Fibroblast of villous mesenchyme (primary cell): ENCODE measurements at regions not wholly inside any gene's neighbourhood (a gene's known extent, or its start where the extent isn't known, plus 50 kb on each side); places are given as distances from the start of the nearest gene placed in this dataset.
A peak's percentile ranks its signal among the peaks of the same experiment; 100 is the strongest.
"Not testable (repeated sequence)": the region's sequence is repeated elsewhere in the genome, so short reads cannot be mapped to it uniquely, and the experiment has no call there.

ENCODE experiments used
- DNase-seq: peaks from one replicate; pipeline ENCODE4 v3.0.0-alpha.2; 2010; ENCODE audit warnings: low read depth
- H3K4me3 ChIP-seq: 2 replicates; pipeline ENCODE4 v1.5.1; 2011; ENCODE audit warnings: low read depth, mild to moderate bottlenecking, low read length
- CTCF ChIP-seq: IDR thresholded peaks from 2 replicates; pipeline ENCODE4 v1.5.1; 2012; ENCODE audit warnings: low read depth, mild to moderate bottlenecking, low read length; ENCODE audit not compliant: insufficient read depth

DNA sequence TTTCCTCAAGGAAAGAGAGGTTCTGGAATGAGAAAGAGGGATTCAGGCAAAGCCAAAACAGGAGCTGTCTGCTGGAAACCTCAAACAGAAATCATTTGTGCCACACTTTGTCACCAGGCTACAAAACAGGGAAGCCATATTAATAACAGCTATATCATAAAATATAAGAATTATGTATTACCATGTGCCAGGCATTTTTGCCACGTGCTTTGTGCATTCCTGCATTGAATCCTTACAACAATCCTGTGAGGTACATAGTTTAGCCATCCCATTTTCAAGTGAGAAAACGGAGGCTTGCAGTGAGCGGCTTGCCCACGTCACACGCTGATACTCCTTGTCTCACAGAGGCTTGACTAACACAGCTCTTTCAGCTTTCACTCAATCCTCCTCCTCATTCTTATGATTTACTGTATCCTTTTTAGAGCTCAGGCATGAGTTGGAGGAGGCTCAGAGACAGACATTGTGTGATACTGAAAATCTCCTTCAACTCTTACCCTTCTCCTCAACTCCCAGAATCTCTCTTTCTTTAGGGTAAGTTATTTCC is 148.4 kb upstream of the MEX3C start:
- H3K4me3 ChIP-seq: no peak overlapping the region
- no peak for DNase-seq
- no peak for TF ChIP-seq CTCF

DNA sequence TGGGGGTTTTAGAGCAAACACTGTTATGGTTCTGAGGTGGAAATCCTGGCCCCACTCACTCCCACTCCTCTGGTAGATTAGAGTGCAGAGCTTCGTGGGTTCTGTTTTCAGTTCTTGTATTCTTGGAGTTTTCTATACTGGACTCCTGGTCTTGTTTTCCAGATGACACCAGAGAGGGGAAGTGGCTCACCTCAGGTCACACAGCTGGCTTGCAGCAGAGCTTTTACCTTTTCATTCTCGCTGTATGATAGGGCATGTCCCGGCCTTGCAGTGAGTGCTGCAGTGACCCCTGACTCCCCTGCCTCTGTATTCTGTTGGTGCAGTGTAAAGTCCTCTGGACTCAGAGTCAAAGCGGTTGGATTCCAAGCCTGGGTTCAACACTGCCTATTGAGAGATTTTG is 148.9 kb upstream of the MEX3C start:
- H3K4me3 ChIP-seq: no peak overlapping the region
- no peak for DNase-seq
- no peak for TF ChIP-seq CTCF

DNA sequence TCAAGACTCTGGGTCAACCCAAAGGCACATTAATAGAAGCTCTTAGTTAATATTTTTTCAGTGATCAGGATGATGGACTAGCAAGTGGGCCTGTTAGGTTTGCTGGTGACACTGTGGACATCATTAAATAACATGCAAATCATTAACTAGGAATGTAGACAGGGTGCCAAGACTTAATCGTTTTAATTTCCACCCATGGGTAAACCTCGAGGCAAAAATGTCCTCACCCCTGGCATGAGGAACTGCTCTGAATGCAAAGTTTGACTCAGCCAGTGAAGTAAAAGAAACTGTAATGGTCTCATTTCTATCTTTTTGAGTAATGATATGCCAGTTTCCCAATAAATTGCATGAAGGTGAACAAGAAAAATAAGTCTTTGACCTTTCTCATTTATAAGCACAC is 152.6 kb upstream of the MEX3C start:
- no peak overlapping the region for H3K4me3 ChIP-seq
- no peak for TF ChIP-seq CTCF
- DNase-seq: no peak

GRCh38 chr18:51355841-51356240 is 158.4 kb upstream of the MEX3C start:
- no peak for DNase-seq
- no peak for TF ChIP-seq CTCF
- H3K4me3 ChIP-seq: no peak overlapping the region

GRCh38 chr18:51360301-51360700 is 162.8 kb upstream of the MEX3C start:
- H3K4me3 ChIP-seq, DNase-seq: not testable (repeated sequence)

- peak; percentile 34 for DNase-seq
- TF ChIP-seq CTCF: no peak
- H3K4me3 ChIP-seq: no peak overlapping the region
Measured at GRCh38 chr18:51361130-51361860, 163.8 kb upstream of the MEX3C start.

- no peak for DNase-seq
- no peak overlapping the region for H3K4me3 ChIP-seq
- no peak for TF ChIP-seq CTCF
Measured at GRCh38 chr18:51363384-51363783, 165.9 kb upstream of the MEX3C start.
